Ovary (tissue), 7 donors: ENCODE measurements at regions not wholly inside any gene's neighbourhood (a gene's known extent, or its start where the extent isn't known, plus 50 kb on each side); places are given as distances from the start of the nearest gene placed in this dataset.

ENCODE experiments used
- DNase-seq, 5 donors: peaks; one replicate each; pipeline ENCODE4 v3.0.0-alpha.2; 2019 to 2020
- H3K27ac ChIP-seq, 2 donors: fragments of 200-600 bp; one replicate each; pipeline versions ENCODE4 v1.5.1 to v1.8.0; 2019 to 2022
- H3K27me3 ChIP-seq: fragments of 200-600 bp; one replicate; pipeline ENCODE4 v1.8.0; 2022
- H3K36me3 ChIP-seq: fragments of 200-600 bp; sonication (generic); one replicate; pipeline ENCODE4 v1.5.1; 2019
- H3K4me1 ChIP-seq: one replicate; pipeline ENCODE4 v1.8.1; 2013; ENCODE audit warnings: mild to moderate bottlenecking, moderate library complexity; ENCODE audit not compliant: insufficient read depth
- H3K4me3 ChIP-seq: fragments of 200-600 bp; sonication (generic); one replicate; pipeline ENCODE4 v1.5.1; 2017
- H3K9me3 ChIP-seq, 2 donors: fragments of 200-600 bp in 1 of 2; sonication (generic) in 1 of 2; one replicate each; pipeline versions ENCODE4 v1.5.1 to v1.8.1; 2013 to 2019; ENCODE audit warnings: mild to moderate bottlenecking in 1 of 2, moderate library complexity in 1 of 2
- EP300 ChIP-seq: sonication (generic); formaldehyde crosslinking; IDR thresholded peaks from one replicate; pipeline ENCODE4 v1.6.1; 2017; ENCODE audit warnings: antibody characterized with exemption
- POLR2A ChIP-seq: fragments of 450-650 bp; IDR thresholded peaks from one replicate; pipeline ENCODE4 v1.6.1; 2017; ENCODE audit warnings: antibody characterized with exemption, mild to moderate bottlenecking, moderate library complexity
- WGBS, 3 donors: extraction: QIAGEN DNeasy Blood & Tissue Kit in 1 of 3; methylation state at CpG; one replicate each; pipeline versions ENCODE4 v1.1.5 to v1.1.7; 2013 to 2017; 5-methylcytosine and 5-hydroxymethylcytosine counted together
- intact Hi-C, 4 donors: fragments of 100-400 bp; cut with DNase I; formaldehyde crosslinking; loops; one replicate each; pipeline versions ENCODE4 v1.11.0 to v1.15.1; 2022 to 2023
- TF ChIP-seq, protein P1 (sequence below), 3 donors: fragments of 450-650 bp in 2 of 3; fragments of 200-600 bp in 1 of 3; IDR thresholded peaks; one replicate each; pipeline versions ENCODE4 v1.5.1 to v1.8.0; 2016 to 2022; ENCODE audit warnings: antibody characterized with exemption in 3 of 3, mild to moderate bottlenecking in 1 of 3
- donor health status: DM: no; HTN: no; CAD: no; lungs with moderate emphysema.
- donor health status: DM: no; HTN: no; CAD: no.
- donor health status: Bipolar disorder and iron deficiency.
- donor health status: DM: no; HTN: no; CAD: no.
- donor health status: DM: yes; HTN: yes; CAD: no.

DNA sequence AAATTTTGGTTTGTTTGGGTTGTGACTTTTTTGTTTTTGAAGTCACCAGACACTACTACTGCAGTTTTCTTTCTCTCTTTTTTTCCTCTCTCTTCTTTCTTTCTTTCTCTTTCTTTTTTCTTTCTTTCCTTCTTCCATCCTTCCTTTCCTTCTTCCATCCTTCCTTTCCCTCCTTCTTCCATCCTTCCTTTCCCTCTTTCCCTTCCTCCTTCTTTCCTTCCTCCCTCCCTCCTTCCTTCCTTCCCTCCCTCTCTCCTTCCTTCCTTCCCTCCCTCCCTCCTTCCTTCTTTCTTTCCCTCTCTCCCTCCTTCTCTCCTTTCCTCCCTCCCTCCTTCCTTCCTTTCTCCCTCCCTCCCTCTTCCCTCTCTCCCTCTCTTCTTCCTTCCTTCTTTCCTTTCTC is 230.3 kb upstream of the TYRP1 start:
- no peaks in the 10 kb centered on the region for H3K27me3 ChIP-seq
- no peak overlapping the region for H3K4me3 ChIP-seq
- DNase-seq: no peak
- TF ChIP-seq POLR2A: no peak
- TF ChIP-seq, protein P1, sequence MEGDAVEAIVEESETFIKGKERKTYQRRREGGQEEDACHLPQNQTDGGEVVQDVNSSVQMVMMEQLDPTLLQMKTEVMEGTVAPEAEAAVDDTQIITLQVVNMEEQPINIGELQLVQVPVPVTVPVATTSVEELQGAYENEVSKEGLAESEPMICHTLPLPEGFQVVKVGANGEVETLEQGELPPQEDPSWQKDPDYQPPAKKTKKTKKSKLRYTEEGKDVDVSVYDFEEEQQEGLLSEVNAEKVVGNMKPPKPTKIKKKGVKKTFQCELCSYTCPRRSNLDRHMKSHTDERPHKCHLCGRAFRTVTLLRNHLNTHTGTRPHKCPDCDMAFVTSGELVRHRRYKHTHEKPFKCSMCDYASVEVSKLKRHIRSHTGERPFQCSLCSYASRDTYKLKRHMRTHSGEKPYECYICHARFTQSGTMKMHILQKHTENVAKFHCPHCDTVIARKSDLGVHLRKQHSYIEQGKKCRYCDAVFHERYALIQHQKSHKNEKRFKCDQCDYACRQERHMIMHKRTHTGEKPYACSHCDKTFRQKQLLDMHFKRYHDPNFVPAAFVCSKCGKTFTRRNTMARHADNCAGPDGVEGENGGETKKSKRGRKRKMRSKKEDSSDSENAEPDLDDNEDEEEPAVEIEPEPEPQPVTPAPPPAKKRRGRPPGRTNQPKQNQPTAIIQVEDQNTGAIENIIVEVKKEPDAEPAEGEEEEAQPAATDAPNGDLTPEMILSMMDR (IDR thresholded peaks at IDR 0.05): no peak
- TF ChIP-seq EP300: no peak
- no peak overlapping the region for H3K27ac ChIP-seq
- intact Hi-C loops: no loop called here
- no peaks in the 10 kb centered on the region for H3K9me3 ChIP-seq
- H3K4me1 ChIP-seq: no peaks in the 10 kb centered on the region
- H3K36me3 ChIP-seq: no peaks in the 10 kb centered on the region

DNA sequence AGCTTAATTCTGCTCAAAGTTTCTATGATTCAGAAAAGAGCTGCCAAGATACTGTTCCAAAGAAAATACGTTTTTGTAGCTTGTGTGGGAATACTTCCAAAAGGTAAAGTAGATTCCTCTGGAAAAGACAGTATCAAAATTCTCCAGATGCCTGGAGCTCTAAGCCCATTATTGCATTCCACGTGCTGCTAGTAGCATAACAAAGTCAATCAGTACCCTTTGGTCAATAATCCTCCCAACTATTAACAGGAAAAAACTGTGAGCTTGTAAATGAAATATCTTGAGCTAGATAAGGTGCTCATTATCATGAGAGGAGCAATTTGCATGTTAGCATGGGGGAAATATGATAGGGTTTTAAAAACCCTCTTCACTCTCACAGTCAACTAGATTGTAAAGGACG is 229.5 kb upstream of the TYRP1 start:
- no peaks in the 10 kb centered on the region for H3K9me3 ChIP-seq
- H3K27ac ChIP-seq: no peak overlapping the region
- intact Hi-C loops: no loop called here
- TF ChIP-seq POLR2A (no peak), EP300 (no peak)
- TF ChIP-seq, protein P1 (IDR thresholded peaks at IDR 0.05): no peak
- no peaks in the 10 kb centered on the region for H3K4me1 ChIP-seq
- H3K4me3 ChIP-seq: no peak overlapping the region
- 11 to 14% (median 14%) methylated on average over 3 of the region's 3 CpGs for WGBS, 3 donors
- H3K36me3 ChIP-seq: no peaks in the 10 kb centered on the region
- no peaks in the 10 kb centered on the region for H3K27me3 ChIP-seq
- no peak for DNase-seq

DNA sequence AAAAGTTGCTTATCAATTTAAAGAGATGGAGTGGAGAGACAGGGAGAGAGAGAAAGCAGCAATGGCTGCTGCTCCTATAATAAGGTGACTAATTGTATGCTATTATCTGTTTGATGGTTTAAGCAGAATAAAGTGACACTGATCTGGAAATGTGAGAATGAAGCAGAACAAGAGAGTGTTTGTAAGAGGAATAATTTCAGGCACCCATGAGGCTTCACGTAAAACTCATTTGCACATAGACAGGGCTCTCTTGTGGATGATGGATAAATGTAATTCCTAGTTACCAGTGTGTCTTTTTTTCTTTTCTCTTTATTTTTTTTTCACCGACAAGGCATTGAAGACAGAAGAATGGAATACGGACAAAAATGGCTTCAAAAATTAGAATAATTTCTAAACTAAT is 228.8 kb upstream of the TYRP1 start:
- H3K4me1 ChIP-seq: no peaks in the 10 kb centered on the region
- no peak overlapping the region for H3K27ac ChIP-seq
- intact Hi-C loops: no loop called here
- H3K9me3 ChIP-seq: no peaks in the 10 kb centered on the region
- no peaks in the 10 kb centered on the region for H3K27me3 ChIP-seq
- WGBS, 3 donors: 69 to 74% (median 73%) methylated on average over 3 of the region's 3 CpGs
- H3K36me3 ChIP-seq: no peaks in the 10 kb centered on the region
- H3K4me3 ChIP-seq: no peak overlapping the region
- TF ChIP-seq, protein P1 (IDR thresholded peaks at IDR 0.05): no peak
- TF ChIP-seq EP300: no peak
- no peak for TF ChIP-seq POLR2A
- no peak for DNase-seq

DNA sequence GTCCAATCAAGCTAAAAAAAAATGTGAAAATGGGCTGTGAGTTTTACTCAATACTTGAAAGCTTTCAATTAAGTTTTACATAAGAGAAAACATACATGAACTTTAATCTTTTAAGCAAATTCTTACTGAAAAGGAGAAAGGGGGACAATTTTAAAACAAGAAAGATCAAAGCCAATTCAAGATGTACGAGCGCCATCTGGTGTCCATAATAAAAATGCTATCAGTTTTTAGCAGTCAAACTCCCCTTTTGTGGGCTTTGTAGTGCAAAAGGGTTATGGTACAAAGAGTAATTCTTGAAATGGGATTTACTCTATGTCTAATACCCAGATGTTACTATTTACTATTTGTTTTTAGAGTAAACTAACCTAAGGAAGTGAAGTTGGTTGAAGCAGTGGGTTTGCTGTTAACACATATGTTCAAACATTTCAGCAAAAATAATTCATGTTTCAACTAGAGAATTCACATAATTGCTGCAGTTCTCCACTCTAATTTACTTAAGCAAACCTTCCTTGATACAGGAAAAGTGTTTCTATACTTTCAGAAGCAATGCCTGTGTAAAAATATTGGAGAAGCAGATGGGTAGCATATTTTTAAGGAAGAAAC is 228.2 kb upstream of the TYRP1 start:
- Histone ChIP-seq H3K36me3 (no peaks in the 10 kb centered on the region), H3K4me1 (no peaks in the 10 kb centered on the region), H3K9me3 (no peaks in the 10 kb centered on the region), H3K27ac (no peak overlapping the region), H3K27me3 (no peaks in the 10 kb centered on the region), H3K4me3 (no peak overlapping the region)
- intact Hi-C loops: no loop called here
- no peak for DNase-seq
- TF ChIP-seq POLR2A (no peak), EP300 (no peak)
- TF ChIP-seq, protein P1 (IDR thresholded peaks at IDR 0.05): no peak
- WGBS, 3 donors: 0 to 2% (median 0%) methylated on average over 2 of the region's 2 CpGs
